A673 (cell line): ENCODE measurements at regions not wholly inside any gene's neighbourhood (a gene's known extent, or its start where the extent isn't known, plus 50 kb on each side); places are given as distances from the start of the nearest gene placed in this dataset.

Experiments
- CTCF ChIP-seq: fragments of 300-800, 200-600 bp; sonication (generic); conservative IDR thresholded peaks from 2 replicates; pipeline ENCODE4 v1.5.1; 2017; ENCODE audit warnings: low read depth, mild to moderate bottlenecking, antibody characterized with exemption, low read length, moderate library complexity, mixed read lengths
- EZH2 ChIP-seq: fragments of 200-600 bp; sonication (generic); IDR thresholded peaks from 2 replicates; pipeline ENCODE4 v1.6.1; 2017; ENCODE audit warnings: borderline replicate concordance, low read depth, mild to moderate bottlenecking, mixed read lengths, antibody characterized with exemption, low read length; ENCODE audit not compliant: poor library complexity, severe bottlenecking

- TF ChIP-seq CTCF (no peak), EZH2 (no peak)
Measured at GRCh38 chr12:97854477-97854876, 391.9 kb downstream of the RMST start.
